Rectal smooth muscle tissue (tissue), 1 donor: ENCODE measurements at regions not wholly inside any gene's neighbourhood (a gene's known extent, or its start where the extent isn't known, plus 50 kb on each side); places are given as distances from the start of the nearest gene placed in this dataset.

ENCODE experiments used
- H3K27ac ChIP-seq: one replicate; pipeline ENCODE4 v1.7.0; 2013; ENCODE audit warnings: low read depth, low read length, inconsistent platforms
- H3K27me3 ChIP-seq: one replicate; pipeline ENCODE4 v1.7.0; 2013; ENCODE audit warnings: low read length; ENCODE audit not compliant: control insufficient read depth, insufficient read depth
- H3K36me3 ChIP-seq: one replicate; pipeline ENCODE4 v1.7.0; 2013; ENCODE audit warnings: low read length; ENCODE audit not compliant: control insufficient read depth, insufficient read depth
- H3K4me1 ChIP-seq: one replicate; pipeline ENCODE4 v1.7.0; 2013; ENCODE audit warnings: low read length; ENCODE audit not compliant: control insufficient read depth, insufficient read depth
- H3K4me3 ChIP-seq: one replicate; pipeline ENCODE4 v1.7.0; 2013; ENCODE audit warnings: low read length
- H3K9ac ChIP-seq: one replicate; pipeline ENCODE4 v1.7.0; 2013; ENCODE audit warnings: low read length

- Histone ChIP-seq H3K36me3 (no peaks in the 10 kb centered on the region), H3K4me1 (no peaks in the 10 kb centered on the region), H3K9ac (no peak overlapping the region), H3K4me3 (no peak overlapping the region), H3K27me3 (no peaks in the 10 kb centered on the region), H3K27ac (no peak overlapping the region)
Measured at GRCh38 chr2:52749764-52750163, 1017.8 kb upstream of the CHAC2 start.

- H3K4me3 ChIP-seq = no peak overlapping the region
- no peaks in the 10 kb centered on the region for H3K4me1 ChIP-seq
- no peak overlapping the region for H3K9ac ChIP-seq
- no peaks in the 10 kb centered on the region for H3K36me3 ChIP-seq
- H3K27me3 ChIP-seq = no peaks in the 10 kb centered on the region
- H3K27ac ChIP-seq = no peak overlapping the region
Measured at GRCh38 chr2:52745144-52745543, 1022.5 kb upstream of the CHAC2 start.

- H3K4me1 ChIP-seq = no peaks in the 10 kb centered on the region
- no peaks in the 10 kb centered on the region for H3K36me3 ChIP-seq
- H3K9ac ChIP-seq = no peak overlapping the region
- H3K27ac ChIP-seq = no peak overlapping the region
- H3K27me3 ChIP-seq = no peaks in the 10 kb centered on the region
- H3K4me3 ChIP-seq = no peak overlapping the region
Measured at GRCh38 chr2:52732849-52733395, 1034.7 kb upstream of the CHAC2 start.

- no peaks in the 10 kb centered on the region for H3K27me3 ChIP-seq
Measured at GRCh38 chr2:52724585-52724984, 1043.0 kb upstream of the CHAC2 start.

GRCh38 chr2:52717836-52718235 is 1049.8 kb upstream of the CHAC2 start:
- H3K27ac ChIP-seq = no peak overlapping the region
- H3K9ac ChIP-seq = no peak overlapping the region
- H3K4me3 ChIP-seq = no peak overlapping the region
- no peaks in the 10 kb centered on the region for H3K4me1 ChIP-seq
- H3K27me3 ChIP-seq = no peaks in the 10 kb centered on the region
- no peaks in the 10 kb centered on the region for H3K36me3 ChIP-seq

More at GRCh38 chr2:52724585-52724984, 1043.0 kb upstream of the CHAC2 start:
- Histone ChIP-seq H3K4me1 (no peaks in the 10 kb centered on the region), H3K36me3 (no peaks in the 10 kb centered on the region), H3K27ac (no peak overlapping the region), H3K4me3 (no peak overlapping the region), H3K9ac (no peak overlapping the region)

- Histone ChIP-seq H3K4me1 (no peaks in the 10 kb centered on the region), H3K27ac (no peak overlapping the region), H3K27me3 (no peaks in the 10 kb centered on the region), H3K9ac (no peak overlapping the region), H3K4me3 (no peak overlapping the region), H3K36me3 (no peaks in the 10 kb centered on the region)
Measured at GRCh38 chr2:52710810-52711618, 1056.6 kb upstream of the CHAC2 start.

GRCh38 chr2:52704251-52704650 is 1063.4 kb upstream of the CHAC2 start:
- no peak overlapping the region for H3K9ac ChIP-seq
- no peaks in the 10 kb centered on the region for H3K36me3 ChIP-seq
- no peaks in the 10 kb centered on the region for H3K4me1 ChIP-seq
- H3K4me3 ChIP-seq = no peak overlapping the region
- no peak overlapping the region for H3K27ac ChIP-seq
- H3K27me3 ChIP-seq = no peaks in the 10 kb centered on the region

GRCh38 chr2:52703004-52703403 is 1064.6 kb upstream of the CHAC2 start:
- Histone ChIP-seq H3K4me1 (no peaks in the 10 kb centered on the region), H3K36me3 (no peaks in the 10 kb centered on the region), H3K27me3 (no peaks in the 10 kb centered on the region), H3K27ac (no peak overlapping the region), H3K9ac (no peak overlapping the region), H3K4me3 (no peak overlapping the region)

GRCh38 chr2:52698408-52698807 is 1069.2 kb upstream of the CHAC2 start:
- H3K4me1 ChIP-seq = no peaks in the 10 kb centered on the region
- H3K27me3 ChIP-seq = no peaks in the 10 kb centered on the region
- no peak overlapping the region for H3K9ac ChIP-seq
- no peaks in the 10 kb centered on the region for H3K36me3 ChIP-seq
- H3K27ac ChIP-seq = no peak overlapping the region
- no peak overlapping the region for H3K4me3 ChIP-seq

GRCh38 chr2:52697690-52698089 is 1069.9 kb upstream of the CHAC2 start:
- H3K27me3 ChIP-seq = no peaks in the 10 kb centered on the region
- H3K9ac ChIP-seq = no peak overlapping the region
- H3K36me3 ChIP-seq = no peaks in the 10 kb centered on the region
- H3K4me1 ChIP-seq = no peaks in the 10 kb centered on the region
- no peak overlapping the region for H3K4me3 ChIP-seq
- H3K27ac ChIP-seq = no peak overlapping the region

GRCh38 chr2:52695731-52696130 is 1071.9 kb upstream of the CHAC2 start:
- Histone ChIP-seq H3K9ac (no peak overlapping the region), H3K36me3 (no peaks in the 10 kb centered on the region), H3K4me3 (no peak overlapping the region), H3K27ac (no peak overlapping the region), H3K4me1 (no peaks in the 10 kb centered on the region), H3K27me3 (no peaks in the 10 kb centered on the region)

- Histone ChIP-seq H3K9ac (no peak overlapping the region), H3K27me3 (no peaks in the 10 kb centered on the region), H3K27ac (no peak overlapping the region), H3K4me3 (no peak overlapping the region), H3K4me1 (no peaks in the 10 kb centered on the region), H3K36me3 (no peaks in the 10 kb centered on the region)
Measured at GRCh38 chr2:52686935-52687334, 1080.7 kb upstream of the CHAC2 start.

- no peak overlapping the region for H3K9ac ChIP-seq
- no peaks in the 10 kb centered on the region for H3K4me1 ChIP-seq
- no peak overlapping the region for H3K27ac ChIP-seq
- H3K4me3 ChIP-seq = no peak overlapping the region
- H3K27me3 ChIP-seq = no peaks in the 10 kb centered on the region
- H3K36me3 ChIP-seq = no peaks in the 10 kb centered on the region
Measured at GRCh38 chr2:52676056-52676455, 1091.5 kb upstream of the CHAC2 start.
